Omental fat pad (tissue), 3 donors: ENCODE measurements at regions not wholly inside any gene's neighbourhood (a gene's known extent, or its start where the extent isn't known, plus 50 kb on each side); places are given as distances from the start of the nearest gene placed in this dataset.
"Not testable (repeated sequence)": the region's sequence is repeated elsewhere in the genome, so short reads cannot be mapped to it uniquely, and the experiment has no call there.

Source experiments
- ATAC-seq: fragments of 150-250 bp; one replicate; pipeline ENCODE4 v1.9.1; 2016; ENCODE audit warnings: mild to moderate bottlenecking, moderate library complexity; ENCODE audit not compliant: low FRiP score
- DNase-seq: peaks from one replicate; pipeline ENCODE4 v3.0.0-alpha.2; 2019; ENCODE audit warnings: low spot score
- TF ChIP-seq, protein P1 (sequence below), 3 donors: fragments of 450-650 bp; IDR thresholded peaks; one replicate each; pipeline ENCODE4 v1.5.1; 2016 to 2017; ENCODE audit warnings: antibody characterized with exemption in 3 of 3, mild to moderate bottlenecking in 3 of 3, moderate library complexity in 2 of 3

DNA sequence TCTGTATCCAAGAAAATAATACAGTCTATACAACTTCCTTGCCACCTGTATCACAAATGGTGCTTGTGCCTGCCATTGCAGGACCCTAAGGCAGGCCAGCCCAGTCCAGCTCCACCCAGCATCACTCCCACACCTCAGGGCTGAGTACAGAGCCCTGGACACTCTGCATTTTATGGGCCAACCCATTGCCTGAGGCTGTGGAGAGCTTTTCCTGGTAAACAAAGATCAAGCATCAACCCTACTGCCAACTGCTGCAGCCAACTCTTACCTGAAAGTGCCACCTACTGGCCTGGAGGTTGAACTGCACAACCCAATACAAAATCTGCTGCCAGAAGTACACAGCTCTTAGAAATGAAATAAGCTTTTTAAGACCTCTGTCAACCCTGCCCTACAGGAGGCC lies 1082.2 kb downstream of the NAALADL2 start:
- ATAC-seq (no peak), DNase-seq (no peak)
- TF ChIP-seq, protein P1, sequence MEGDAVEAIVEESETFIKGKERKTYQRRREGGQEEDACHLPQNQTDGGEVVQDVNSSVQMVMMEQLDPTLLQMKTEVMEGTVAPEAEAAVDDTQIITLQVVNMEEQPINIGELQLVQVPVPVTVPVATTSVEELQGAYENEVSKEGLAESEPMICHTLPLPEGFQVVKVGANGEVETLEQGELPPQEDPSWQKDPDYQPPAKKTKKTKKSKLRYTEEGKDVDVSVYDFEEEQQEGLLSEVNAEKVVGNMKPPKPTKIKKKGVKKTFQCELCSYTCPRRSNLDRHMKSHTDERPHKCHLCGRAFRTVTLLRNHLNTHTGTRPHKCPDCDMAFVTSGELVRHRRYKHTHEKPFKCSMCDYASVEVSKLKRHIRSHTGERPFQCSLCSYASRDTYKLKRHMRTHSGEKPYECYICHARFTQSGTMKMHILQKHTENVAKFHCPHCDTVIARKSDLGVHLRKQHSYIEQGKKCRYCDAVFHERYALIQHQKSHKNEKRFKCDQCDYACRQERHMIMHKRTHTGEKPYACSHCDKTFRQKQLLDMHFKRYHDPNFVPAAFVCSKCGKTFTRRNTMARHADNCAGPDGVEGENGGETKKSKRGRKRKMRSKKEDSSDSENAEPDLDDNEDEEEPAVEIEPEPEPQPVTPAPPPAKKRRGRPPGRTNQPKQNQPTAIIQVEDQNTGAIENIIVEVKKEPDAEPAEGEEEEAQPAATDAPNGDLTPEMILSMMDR (IDR thresholded peaks at IDR 0.05): no peak

GRCh38 chr3:175940881-175941280 lies 1081.7 kb downstream of the NAALADL2 start:
- no peak for DNase-seq

GRCh38 chr3:175940243-175940642 lies 1081.1 kb downstream of the NAALADL2 start:
- ATAC-seq: no peak
- no peak for DNase-seq
- TF ChIP-seq, protein P1 (IDR thresholded peaks at IDR 0.05): no peak

More at GRCh38 chr3:175940881-175941280, 1081.7 kb downstream of the NAALADL2 start:
- TF ChIP-seq, protein P1 (IDR thresholded peaks at IDR 0.05): no peak
- no peak for ATAC-seq

- not testable (repeated sequence) for DNase-seq, ATAC-seq
These were observed 1078.2 kb downstream of the NAALADL2 start for GRCh38 chr3:175937367-175937766.

DNA sequence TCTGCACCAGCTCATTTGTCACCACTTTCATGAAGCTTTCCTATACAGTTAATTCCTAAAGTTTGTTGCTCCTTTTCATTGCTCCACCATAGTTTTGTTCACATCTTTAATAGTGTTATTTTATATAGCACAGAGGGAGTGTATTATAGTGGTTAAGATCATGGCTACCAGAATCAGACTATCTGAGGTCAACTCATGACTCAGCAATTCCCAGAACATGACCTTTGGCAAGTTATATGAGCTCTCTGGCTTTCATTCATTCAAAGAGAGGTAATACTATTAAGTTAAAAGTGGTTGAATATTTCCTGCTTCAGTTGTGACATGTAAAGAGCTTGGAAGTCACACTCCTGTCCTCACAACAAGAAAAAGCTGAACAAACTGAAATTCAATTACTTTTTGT lies 1073.5 kb downstream of the NAALADL2 start:
- TF ChIP-seq, protein P1 (IDR thresholded peaks at IDR 0.05): no peak
- DNase-seq (no peak), ATAC-seq (no peak)

DNA sequence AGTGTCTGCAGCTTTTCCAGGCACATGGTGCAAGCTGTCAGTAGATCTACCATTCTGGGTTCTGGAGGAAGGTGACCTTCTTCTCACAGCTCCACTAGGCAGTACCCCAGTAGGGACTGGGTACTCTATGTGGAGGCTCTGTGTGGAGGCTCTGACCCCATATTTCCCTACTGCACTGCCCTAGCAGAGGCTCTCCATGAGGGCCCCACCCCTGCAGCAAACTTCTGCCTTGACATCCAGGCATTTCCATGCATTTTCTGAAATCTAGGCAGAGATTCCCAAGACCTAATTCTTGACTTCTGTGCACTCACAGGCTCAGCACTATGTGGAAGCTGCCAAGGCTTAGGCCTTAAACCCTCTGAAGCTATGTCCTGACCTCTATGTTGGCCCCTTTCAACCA lies 1060.0 kb downstream of the NAALADL2 start:
- TF ChIP-seq, protein P1 (IDR thresholded peaks at IDR 0.05): no peak
- DNase-seq: no peak
- ATAC-seq: no peak

DNA sequence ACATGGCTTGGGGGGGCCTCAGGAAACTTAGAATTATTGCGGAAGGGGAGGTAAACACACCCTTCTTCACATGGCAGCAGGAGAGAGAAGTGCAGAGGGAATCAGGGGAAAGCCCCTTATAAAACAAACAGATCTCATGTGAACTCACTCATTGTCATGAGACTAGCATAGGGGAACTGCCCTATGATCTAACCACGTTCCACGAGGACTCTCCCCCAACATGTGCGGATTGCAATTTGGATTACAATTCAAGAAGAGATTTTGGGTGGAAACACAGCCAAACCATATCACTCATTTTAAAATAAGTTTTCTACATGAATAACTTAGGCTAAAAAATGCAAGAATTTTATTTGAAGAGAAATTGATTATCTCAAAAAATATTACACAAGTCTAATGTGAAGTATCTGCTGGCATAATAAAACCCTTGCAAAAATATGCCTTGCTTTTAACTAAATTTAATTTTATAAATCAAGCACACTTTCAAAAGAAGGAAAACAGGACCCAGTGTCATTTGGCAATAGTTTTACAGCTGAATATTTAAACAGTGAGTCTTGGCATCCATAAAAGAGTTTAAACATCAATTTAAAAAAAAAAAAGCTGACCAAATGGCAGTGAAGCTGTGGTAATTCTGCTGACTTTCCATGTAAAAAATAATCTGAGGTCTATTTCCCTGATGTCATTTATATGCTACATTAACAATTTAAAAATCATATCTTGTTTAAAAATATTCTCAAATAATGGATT lies 1057.2 kb downstream of the NAALADL2 start:
- peak; percentile 32 for ATAC-seq
- TF ChIP-seq, protein P1 (IDR thresholded peaks at IDR 0.05): no peak

More for the DNA sequence above, 1057.2 kb downstream of the NAALADL2 start:
- DNase-seq: no peak
